Kidney epithelial cell (primary cell): ENCODE measurements at regions not wholly inside any gene's neighbourhood (a gene's known extent, or its start where the extent isn't known, plus 50 kb on each side); places are given as distances from the start of the nearest gene placed in this dataset.

ENCODE experiments used
- DNase-seq: peaks from one replicate; pipeline ENCODE4 v3.0.0-alpha.2; 2010; ENCODE audit warnings: low read depth
- H3K27me3 ChIP-seq: 2 replicates; pipeline ENCODE4 v1.6.0; 2011; ENCODE audit warnings: low read length; ENCODE audit not compliant: control insufficient read depth, insufficient read depth
- H3K36me3 ChIP-seq: 2 replicates; pipeline ENCODE4 v1.5.1; 2011; ENCODE audit warnings: low read length; ENCODE audit not compliant: control insufficient read depth, insufficient read depth
- H3K4me3 ChIP-seq: 2 replicates; pipeline ENCODE4 v1.5.1; 2011; ENCODE audit warnings: low read depth, mild to moderate bottlenecking, control low read depth, low read length
- TF ChIP-seq, protein P1 (sequence below): IDR thresholded peaks from 2 replicates; pipeline ENCODE4 v1.5.1; 2011; ENCODE audit warnings: mild to moderate bottlenecking, moderate library complexity, low read length, control low read depth, inconsistent platforms; ENCODE audit not compliant: insufficient read depth, poor library complexity, severe bottlenecking

DNA sequence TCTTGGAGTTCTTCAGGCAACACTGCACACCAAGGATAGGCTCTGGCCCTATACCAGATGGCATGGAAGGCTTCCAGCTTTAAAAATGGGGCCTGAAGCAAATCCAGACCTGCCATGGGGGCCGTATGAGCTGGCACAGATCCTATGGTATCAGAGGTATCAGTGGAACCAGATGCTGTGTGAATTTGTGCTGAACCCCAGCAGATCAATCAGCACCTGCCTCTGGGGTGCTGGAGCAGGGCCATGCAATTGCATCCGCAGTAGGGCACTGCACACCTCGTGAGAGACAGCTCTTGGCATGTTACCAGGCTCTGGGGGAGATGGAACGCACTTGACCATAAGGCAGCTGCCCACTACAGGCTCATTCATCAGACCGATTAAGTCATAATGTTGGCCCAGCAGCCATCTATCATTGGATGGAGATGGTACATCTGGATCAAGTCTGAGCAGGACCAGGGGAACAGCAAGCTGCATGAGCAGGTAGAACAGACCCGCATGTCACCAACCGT, 221.5 kb downstream of the MYLK4 start:
- TF ChIP-seq, protein P1, sequence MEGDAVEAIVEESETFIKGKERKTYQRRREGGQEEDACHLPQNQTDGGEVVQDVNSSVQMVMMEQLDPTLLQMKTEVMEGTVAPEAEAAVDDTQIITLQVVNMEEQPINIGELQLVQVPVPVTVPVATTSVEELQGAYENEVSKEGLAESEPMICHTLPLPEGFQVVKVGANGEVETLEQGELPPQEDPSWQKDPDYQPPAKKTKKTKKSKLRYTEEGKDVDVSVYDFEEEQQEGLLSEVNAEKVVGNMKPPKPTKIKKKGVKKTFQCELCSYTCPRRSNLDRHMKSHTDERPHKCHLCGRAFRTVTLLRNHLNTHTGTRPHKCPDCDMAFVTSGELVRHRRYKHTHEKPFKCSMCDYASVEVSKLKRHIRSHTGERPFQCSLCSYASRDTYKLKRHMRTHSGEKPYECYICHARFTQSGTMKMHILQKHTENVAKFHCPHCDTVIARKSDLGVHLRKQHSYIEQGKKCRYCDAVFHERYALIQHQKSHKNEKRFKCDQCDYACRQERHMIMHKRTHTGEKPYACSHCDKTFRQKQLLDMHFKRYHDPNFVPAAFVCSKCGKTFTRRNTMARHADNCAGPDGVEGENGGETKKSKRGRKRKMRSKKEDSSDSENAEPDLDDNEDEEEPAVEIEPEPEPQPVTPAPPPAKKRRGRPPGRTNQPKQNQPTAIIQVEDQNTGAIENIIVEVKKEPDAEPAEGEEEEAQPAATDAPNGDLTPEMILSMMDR, result no peak
- no peak for DNase-seq
- no peak overlapping the region for H3K4me3 ChIP-seq
- no peaks in the 10 kb centered on the region for H3K36me3 ChIP-seq
- H3K27me3 ChIP-seq, result peaks cover 3% of the 10 kb centered on the region

DNA sequence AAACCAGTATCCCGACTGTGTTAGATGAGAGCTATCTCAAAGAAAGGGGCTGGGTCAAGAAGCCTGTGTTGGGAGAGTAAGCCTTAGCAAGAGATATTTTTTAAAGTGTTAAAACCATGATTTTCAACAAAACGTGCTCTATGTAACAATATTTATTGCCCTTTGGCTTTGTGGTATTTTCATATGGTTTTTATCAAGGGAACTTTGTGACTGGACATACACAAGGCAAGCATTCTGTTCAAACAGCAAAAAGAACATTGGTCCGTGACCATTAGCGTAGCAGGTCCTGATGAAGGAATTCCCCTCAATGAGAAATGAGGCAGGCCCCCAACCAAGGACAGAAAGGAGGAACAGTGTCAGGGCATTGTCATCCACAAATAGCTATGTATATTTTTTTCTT, 222.6 kb downstream of the MYLK4 start:
- Histone ChIP-seq H3K27me3 (peaks cover 3% of the 10 kb centered on the region), H3K36me3 (no peaks in the 10 kb centered on the region), H3K4me3 (no peak overlapping the region)
- no peak for DNase-seq
- TF ChIP-seq, protein P1, result no peak

DNA sequence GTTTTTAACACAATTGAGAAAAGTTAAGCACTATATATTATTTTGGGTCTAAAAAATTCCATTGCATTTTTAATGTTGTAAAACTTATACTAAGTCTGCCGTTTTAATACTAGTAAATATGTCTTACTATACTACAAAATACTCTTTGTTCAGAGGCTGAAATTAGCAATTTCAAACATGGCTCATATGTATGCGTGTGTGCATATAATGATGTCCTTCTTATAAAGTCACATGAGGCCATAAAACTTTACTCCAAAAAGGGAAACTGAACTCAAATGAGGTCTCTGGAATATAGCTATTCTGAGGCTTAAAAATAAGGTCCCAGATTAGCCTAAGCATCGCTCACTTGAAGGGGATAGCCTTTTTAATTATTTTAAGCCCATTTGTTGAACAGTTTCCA, 224.0 kb downstream of the MYLK4 start:
- no peak for DNase-seq
- Histone ChIP-seq H3K27me3 (peaks cover 3% of the 10 kb centered on the region), H3K36me3 (no peaks in the 10 kb centered on the region), H3K4me3 (no peak overlapping the region)
- TF ChIP-seq, protein P1, result no peak

DNA sequence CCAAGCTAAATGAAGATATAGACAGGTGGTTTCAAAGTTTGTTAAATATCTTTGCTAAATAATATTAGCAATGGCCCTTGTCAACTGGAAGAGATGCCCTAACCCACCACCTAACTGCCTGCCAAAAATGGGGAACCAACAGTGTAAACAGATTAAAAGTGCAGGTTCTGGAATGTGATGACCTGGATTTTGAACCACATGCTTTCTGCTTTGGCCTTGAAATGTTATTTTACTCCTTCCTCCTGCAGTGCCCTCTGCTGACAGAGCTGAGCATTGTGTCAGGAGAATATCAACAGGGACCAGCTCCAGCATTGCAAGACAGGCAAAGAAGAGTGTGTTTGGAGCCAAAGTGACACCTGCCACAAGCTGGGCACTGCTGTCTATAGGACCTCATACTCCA, 226.6 kb downstream of the MYLK4 start:
- peaks cover under 1% of the 10 kb centered on the region for H3K27me3 ChIP-seq
- H3K4me3 ChIP-seq, result no peak overlapping the region
- TF ChIP-seq, protein P1, result peak; percentile 30
- H3K36me3 ChIP-seq, result no peaks in the 10 kb centered on the region
- DNase-seq, result no peak

DNA sequence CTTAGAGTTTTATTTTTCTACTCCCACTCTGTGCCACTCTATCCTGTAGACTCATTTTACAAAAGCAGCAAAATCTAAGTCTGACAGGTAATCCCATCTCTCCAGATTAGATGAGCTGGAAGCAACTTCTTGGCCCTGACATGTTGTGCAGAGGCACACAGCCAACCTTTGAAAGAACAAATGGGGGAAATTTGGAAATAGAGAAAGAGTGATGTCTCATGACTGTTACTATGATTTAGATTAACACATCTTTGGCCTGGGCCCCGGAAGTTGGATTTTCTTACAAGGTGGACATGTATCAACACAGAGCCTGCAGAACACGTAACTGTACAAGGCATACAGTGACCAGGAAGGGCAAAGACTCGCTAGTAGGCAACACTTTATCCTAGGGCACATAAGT, 227.7 kb downstream of the MYLK4 start:
- H3K4me3 ChIP-seq, result no peak overlapping the region
- H3K27me3 ChIP-seq, result no peaks in the 10 kb centered on the region
- no peak for DNase-seq
- TF ChIP-seq, protein P1, result no peak
- no peaks in the 10 kb centered on the region for H3K36me3 ChIP-seq

DNA sequence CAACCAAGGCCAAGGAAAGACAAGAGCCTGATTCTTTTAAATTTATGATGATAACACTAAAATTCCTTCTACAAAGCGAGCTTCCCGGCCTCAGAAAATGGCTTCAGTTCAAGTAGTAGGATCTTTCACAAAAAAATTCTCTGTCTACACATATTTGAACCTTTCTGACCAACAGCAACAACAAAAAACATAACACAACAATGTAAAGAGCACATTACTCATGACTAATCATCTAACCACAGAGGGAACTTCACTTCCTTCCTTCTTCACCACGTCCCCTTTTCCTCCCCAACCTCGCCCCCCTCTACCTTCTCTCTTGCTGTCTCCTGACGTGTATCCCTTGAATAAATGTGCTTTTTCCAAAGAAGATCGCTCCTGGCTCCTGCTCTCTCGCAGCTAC, 228.2 kb downstream of the MYLK4 start:
- DNase-seq, result peak; percentile 14
- Histone ChIP-seq H3K27me3 (no peaks in the 10 kb centered on the region), H3K36me3 (no peaks in the 10 kb centered on the region), H3K4me3 (no peak overlapping the region)
- TF ChIP-seq, protein P1, result no peak
